K562 (cell line): ENCODE measurements at regions not wholly inside any gene's neighbourhood (a gene's known extent, or its start where the extent isn't known, plus 50 kb on each side); places are given as distances from the start of the nearest gene placed in this dataset.

Experiments
- BMI1 ChIP-seq: fragments of 150-350 bp; IDR thresholded peaks from 2 replicates; pipeline ENCODE4 v1.6.1; 2014; ENCODE audit warnings: low read length
- CBX5 ChIP-seq: IDR thresholded peaks from 2 replicates; pipeline ENCODE4 v1.6.1; 2014; ENCODE audit warnings: low read depth, borderline replicate concordance
- FOXP1 ChIP-seq: sonication (generic); formaldehyde crosslinking; IDR thresholded peaks from 2 replicates; pipeline ENCODE4 v1.8.0; 2022; ENCODE audit warnings: mild to moderate bottlenecking, missing genetic modification reagents
- JUND ChIP-seq, 2 experiments: IDR thresholded peaks; 2 replicates in 1 of 2; 3 replicates in 1 of 2; pipeline ENCODE4 v1.6.1; 2011; ENCODE audit warnings: borderline replicate concordance in 2 of 2, low read depth in 2 of 2, low read length in 2 of 2, improper control_type of control experiment in 1 of 2, missing biosample characterization in 1 of 2, missing genetic modification characterization in 1 of 2, missing genetic modification reagents in 1 of 2
- MEF2D ChIP-seq: conservative IDR thresholded peaks from 2 replicates; pipeline ENCODE4 v1.6.1; 2016; ENCODE audit warnings: low read depth, missing genetic modification characterization, missing compliant biosample characterization
- MTA2 ChIP-seq: fragments of 450-650 bp; IDR thresholded peaks from 2 replicates; pipeline ENCODE4 v1.6.1; 2016; ENCODE audit warnings: low read depth
- SP2 ChIP-seq: IDR thresholded peaks from 2 replicates; pipeline ENCODE4 v1.6.1; 2011; ENCODE audit warnings: mild to moderate bottlenecking, low read depth, low read length, moderate library complexity; ENCODE audit not compliant: poor library complexity, severe bottlenecking; ENCODE audit errors: extremely low read depth
- SREBF1 ChIP-seq: fragments of 150-350 bp; IDR thresholded peaks from 2 replicates; pipeline ENCODE4 v1.6.1; 2014; ENCODE audit warnings: antibody characterized with exemption, low read depth, low read length, borderline replicate concordance
- TEAD1 ChIP-seq, 2 experiments: fragments of 450-650 bp in 1 of 2; sonication (generic) in 1 of 2; formaldehyde crosslinking; IDR thresholded peaks; 2 replicates each; pipeline versions ENCODE4 v1.4.0 to v1.8.0; 2020 to 2022; ENCODE audit warnings: mild to moderate bottlenecking in 2 of 2, missing genetic modification reagents in 1 of 2
- ZNF584 ChIP-seq: fragments of 200-800 bp; sonication (Bioruptor generic); IDR thresholded peaks from 2 replicates; pipeline ENCODE4 v1.6.1; 2016; ENCODE audit warnings: low read depth, mild to moderate bottlenecking, missing genetic modification characterization, missing compliant biosample characterization
- ZNF717 ChIP-seq: fragments of 250-450 bp; sonication (Bioruptor Pico); IDR thresholded peaks from 2 replicates; pipeline ENCODE4 v1.5.0; 2021
- TF ChIP-seq, protein P1 (sequence below), 3 experiments: IDR thresholded peaks in 2 of 3; conservative IDR thresholded peaks in 1 of 3; 2 replicates each; pipeline ENCODE4 v1.5.1; 2011 to 2012; ENCODE audit warnings: low read length in 3 of 3, mild to moderate bottlenecking in 3 of 3, control low read depth in 2 of 3, improper control_type of control experiment in 1 of 3, inconsistent platforms in 1 of 3, low read depth in 1 of 3, mixed read lengths in 1 of 3, moderate library complexity in 1 of 3; ENCODE audit not compliant: insufficient read depth in 2 of 3
- TF ChIP-seq, protein P2 (sequence below): fragments of 450-650 bp; IDR thresholded peaks from 2 replicates; pipeline ENCODE4 v1.6.1; 2018; ENCODE audit not compliant: partially characterized antibody
- TF ChIP-seq, protein P3 (sequence below): sonication (generic); formaldehyde crosslinking; IDR thresholded peaks from 2 replicates; pipeline ENCODE4 v1.9.0; 2022; ENCODE audit warnings: mild to moderate bottlenecking, missing genetic modification reagents
- TF ChIP-seq, protein P4 (sequence below): fragments of 450-650 bp; formaldehyde crosslinking; IDR thresholded peaks from 2 replicates; pipeline ENCODE4 v1.4.0; 2022; ENCODE audit warnings: mild to moderate bottlenecking, moderate library complexity

DNA sequence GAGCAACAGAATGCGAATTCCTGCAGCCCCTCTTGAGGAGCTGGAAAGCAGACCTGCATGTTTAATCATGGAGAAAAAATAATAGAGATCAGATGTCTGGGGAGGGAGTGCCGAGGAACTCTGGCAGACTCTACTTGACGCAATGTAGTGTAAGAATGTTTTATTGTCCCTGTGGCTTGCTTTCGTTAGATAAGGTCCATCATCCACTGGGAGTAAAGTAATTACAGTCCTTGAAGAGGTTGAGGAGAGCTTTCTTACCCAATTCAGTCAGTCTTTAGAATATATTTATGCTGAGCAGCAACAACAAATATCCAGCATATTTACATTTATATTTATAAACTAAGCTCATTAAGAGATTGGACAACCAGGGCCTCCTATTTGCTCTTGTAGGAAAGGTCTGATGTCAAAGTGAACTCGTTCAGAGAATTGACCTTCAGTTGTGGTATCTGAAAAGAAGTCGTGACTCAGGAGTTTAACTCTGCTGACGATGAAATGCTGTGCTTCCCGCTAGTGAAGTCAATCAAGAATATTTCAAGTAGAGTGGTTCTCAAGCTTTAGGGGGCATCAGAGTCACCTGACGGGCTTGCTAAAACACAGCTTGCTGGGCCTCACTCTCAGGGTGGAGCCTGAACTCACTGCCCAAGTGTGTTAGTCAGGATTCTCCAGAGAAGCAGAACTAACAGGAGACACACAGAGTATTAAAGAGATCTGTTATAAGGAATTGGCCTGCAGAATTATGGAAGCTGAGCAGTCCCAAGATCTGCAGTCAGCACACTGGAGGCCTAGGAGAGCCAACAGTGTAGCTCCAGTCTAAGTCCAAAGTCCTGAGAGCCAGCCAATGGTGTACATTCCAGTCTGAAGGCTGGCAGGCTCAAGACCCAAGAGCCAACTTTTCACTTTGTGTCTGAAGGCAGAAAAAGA is 139.3 kb upstream of the LMNTD1 start (continued):
- TF ChIP-seq, protein P1, sequence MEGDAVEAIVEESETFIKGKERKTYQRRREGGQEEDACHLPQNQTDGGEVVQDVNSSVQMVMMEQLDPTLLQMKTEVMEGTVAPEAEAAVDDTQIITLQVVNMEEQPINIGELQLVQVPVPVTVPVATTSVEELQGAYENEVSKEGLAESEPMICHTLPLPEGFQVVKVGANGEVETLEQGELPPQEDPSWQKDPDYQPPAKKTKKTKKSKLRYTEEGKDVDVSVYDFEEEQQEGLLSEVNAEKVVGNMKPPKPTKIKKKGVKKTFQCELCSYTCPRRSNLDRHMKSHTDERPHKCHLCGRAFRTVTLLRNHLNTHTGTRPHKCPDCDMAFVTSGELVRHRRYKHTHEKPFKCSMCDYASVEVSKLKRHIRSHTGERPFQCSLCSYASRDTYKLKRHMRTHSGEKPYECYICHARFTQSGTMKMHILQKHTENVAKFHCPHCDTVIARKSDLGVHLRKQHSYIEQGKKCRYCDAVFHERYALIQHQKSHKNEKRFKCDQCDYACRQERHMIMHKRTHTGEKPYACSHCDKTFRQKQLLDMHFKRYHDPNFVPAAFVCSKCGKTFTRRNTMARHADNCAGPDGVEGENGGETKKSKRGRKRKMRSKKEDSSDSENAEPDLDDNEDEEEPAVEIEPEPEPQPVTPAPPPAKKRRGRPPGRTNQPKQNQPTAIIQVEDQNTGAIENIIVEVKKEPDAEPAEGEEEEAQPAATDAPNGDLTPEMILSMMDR (IDR thresholded peaks at IDR 0.05 in 2 of 3, conservative IDR thresholded peaks at IDR 0.05 in 1 of 3; ENCODE audit: insufficient read depth in 2 of 3, low read depth in 1 of 3, low read length in 3 of 3), result peak in 1 of 3 experiments; percentile 15; a peak in 1 of 6 replicates
- TF ChIP-seq ZNF584 (CRISPR knock-in tag) (peak; percentile 74; the same call in 1 of the 2 replicates), JUND (IDR thresholded peaks at IDR 0.05; ENCODE audit: borderline replicate concordance, low read depth, low read length) (peak; percentile 73), JUND (tag; IDR thresholded peaks at IDR 0.05; ENCODE audit: borderline replicate concordance, low read depth, low read length) (peak; percentile 26; the same call in 1 of the 3 replicates), MEF2D (tag) (peak; percentile 38; the same call in 1 of the 2 replicates), SP2 (no peak), TEAD1 (CRISPR knock-in tag; IDR thresholded peaks at IDR 0.05) (no peak), BMI1 (no peak), FOXP1 (CRISPR knock-in tag) (no peak), MTA2 (no peak), CBX5 (no peak), SREBF1 (no peak), ZNF717 (CRISPR knock-in tag) (no peak)
- TF ChIP-seq, protein P2, sequence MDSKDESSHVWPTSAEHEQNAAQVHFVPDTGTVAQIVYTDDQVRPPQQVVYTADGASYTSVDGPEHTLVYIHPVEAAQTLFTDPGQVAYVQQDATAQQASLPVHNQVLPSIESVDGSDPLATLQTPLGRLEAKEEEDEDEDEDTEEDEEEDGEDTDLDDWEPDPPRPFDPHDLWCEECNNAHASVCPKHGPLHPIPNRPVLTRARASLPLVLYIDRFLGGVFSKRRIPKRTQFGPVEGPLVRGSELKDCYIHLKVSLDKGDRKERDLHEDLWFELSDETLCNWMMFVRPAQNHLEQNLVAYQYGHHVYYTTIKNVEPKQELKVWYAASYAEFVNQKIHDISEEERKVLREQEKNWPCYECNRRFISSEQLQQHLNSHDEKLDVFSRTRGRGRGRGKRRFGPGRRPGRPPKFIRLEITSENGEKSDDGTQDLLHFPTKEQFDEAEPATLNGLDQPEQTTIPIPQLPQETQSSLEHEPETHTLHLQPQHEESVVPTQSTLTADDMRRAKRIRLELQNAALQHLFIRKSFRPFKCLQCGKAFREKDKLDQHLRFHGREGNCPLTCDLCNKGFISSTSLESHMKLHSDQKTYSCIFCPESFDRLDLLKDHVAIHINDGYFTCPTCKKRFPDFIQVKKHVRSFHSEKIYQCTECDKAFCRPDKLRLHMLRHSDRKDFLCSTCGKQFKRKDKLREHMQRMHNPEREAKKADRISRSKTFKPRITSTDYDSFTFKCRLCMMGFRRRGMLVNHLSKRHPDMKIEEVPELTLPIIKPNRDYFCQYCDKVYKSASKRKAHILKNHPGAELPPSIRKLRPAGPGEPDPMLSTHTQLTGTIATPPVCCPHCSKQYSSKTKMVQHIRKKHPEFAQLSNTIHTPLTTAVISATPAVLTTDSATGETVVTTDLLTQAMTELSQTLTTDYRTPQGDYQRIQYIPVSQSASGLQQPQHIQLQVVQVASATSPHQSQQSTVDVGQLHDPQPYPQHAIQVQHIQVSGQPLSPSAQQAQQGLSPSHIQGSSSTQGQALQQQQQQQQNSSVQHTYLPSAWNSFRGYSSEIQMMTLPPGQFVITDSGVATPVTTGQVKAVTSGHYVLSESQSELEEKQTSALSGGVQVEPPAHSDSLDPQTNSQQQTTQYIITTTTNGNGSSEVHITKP, result no peak
- TF ChIP-seq, protein P3, sequence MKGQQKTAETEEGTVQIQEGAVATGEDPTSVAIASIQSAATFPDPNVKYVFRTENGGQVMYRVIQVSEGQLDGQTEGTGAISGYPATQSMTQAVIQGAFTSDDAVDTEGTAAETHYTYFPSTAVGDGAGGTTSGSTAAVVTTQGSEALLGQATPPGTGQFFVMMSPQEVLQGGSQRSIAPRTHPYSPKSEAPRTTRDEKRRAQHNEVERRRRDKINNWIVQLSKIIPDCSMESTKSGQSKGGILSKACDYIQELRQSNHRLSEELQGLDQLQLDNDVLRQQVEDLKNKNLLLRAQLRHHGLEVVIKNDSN, result peak; percentile 71
- TF ChIP-seq, protein P4, sequence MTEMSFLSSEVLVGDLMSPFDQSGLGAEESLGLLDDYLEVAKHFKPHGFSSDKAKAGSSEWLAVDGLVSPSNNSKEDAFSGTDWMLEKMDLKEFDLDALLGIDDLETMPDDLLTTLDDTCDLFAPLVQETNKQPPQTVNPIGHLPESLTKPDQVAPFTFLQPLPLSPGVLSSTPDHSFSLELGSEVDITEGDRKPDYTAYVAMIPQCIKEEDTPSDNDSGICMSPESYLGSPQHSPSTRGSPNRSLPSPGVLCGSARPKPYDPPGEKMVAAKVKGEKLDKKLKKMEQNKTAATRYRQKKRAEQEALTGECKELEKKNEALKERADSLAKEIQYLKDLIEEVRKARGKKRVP (CRISPR knock-in tag), result peak; percentile 97
